Prostate gland (tissue), 2 donors: ENCODE measurements at regions not wholly inside any gene's neighbourhood (a gene's known extent, or its start where the extent isn't known, plus 50 kb on each side); places are given as distances from the start of the nearest gene placed in this dataset.

Experiments
- POLR2A ChIP-seq: fragments of 450-650 bp; IDR thresholded peaks from one replicate; pipeline ENCODE4 v1.6.1; 2016; ENCODE audit warnings: antibody characterized with exemption, mild to moderate bottlenecking
- POLR2AphosphoS5 ChIP-seq: sonication (generic); formaldehyde crosslinking; IDR thresholded peaks from one replicate; pipeline ENCODE4 v1.6.1; 2017; ENCODE audit warnings: antibody characterized with exemption
- TF ChIP-seq, protein P1 (sequence below), 4 experiments: fragments of 200-600 bp in 2 of 4; fragments of 450-650 bp in 2 of 4; sonication (generic) in 2 of 4; IDR thresholded peaks; 1 replicate in 3 of 4; 2 replicates in 1 of 4; pipeline ENCODE4 v1.5.1; 2016 to 2019; ENCODE audit warnings: antibody characterized with exemption in 4 of 4, mild to moderate bottlenecking in 2 of 4, moderate library complexity in 2 of 4

- TF ChIP-seq, protein P1, sequence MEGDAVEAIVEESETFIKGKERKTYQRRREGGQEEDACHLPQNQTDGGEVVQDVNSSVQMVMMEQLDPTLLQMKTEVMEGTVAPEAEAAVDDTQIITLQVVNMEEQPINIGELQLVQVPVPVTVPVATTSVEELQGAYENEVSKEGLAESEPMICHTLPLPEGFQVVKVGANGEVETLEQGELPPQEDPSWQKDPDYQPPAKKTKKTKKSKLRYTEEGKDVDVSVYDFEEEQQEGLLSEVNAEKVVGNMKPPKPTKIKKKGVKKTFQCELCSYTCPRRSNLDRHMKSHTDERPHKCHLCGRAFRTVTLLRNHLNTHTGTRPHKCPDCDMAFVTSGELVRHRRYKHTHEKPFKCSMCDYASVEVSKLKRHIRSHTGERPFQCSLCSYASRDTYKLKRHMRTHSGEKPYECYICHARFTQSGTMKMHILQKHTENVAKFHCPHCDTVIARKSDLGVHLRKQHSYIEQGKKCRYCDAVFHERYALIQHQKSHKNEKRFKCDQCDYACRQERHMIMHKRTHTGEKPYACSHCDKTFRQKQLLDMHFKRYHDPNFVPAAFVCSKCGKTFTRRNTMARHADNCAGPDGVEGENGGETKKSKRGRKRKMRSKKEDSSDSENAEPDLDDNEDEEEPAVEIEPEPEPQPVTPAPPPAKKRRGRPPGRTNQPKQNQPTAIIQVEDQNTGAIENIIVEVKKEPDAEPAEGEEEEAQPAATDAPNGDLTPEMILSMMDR (IDR thresholded peaks at IDR 0.05): no peak
- no peak for TF ChIP-seq POLR2A
- no peak for TF ChIP-seq POLR2AphosphoS5
Observed at GRCh38 chr4:27861802-27862201, 1001.2 kb downstream of the STIM2 start.
